HCT116 (cell line): ENCODE measurements at regions not wholly inside any gene's neighbourhood (a gene's known extent, or its start where the extent isn't known, plus 50 kb on each side); places are given as distances from the start of the nearest gene placed in this dataset.

ENCODE experiments used
- ATAC-seq: fragments of 200-7000 bp; cut with Tn5 transposase; 2 replicates; pipeline ENCODE4 v1.9.1; 2020; ENCODE audit warnings: mild to moderate bottlenecking, moderate library complexity
- BruUV-seq: library from RNA; stranded (reverse); fragments of 400-500 nt; replicated peaks from 2 replicates; lab custom pipeline; 2021; lab: Mats Ljungman, UMichigan
- CTCF ChIA-PET: fragments of 300-600 bp; sonication (Branson Sonifier 250); formaldehyde crosslinking; loops from one replicate; lab custom pipeline; 2021; ENCODE audit warnings: antibody characterized with exemption; lab: Charles Lee
- POLR2A ChIA-PET: fragments of 300-600, 350-600 bp; sonication (Branson Sonifier 250); formaldehyde crosslinking; loops from one replicate; lab custom pipeline; 2021; ENCODE audit warnings: antibody characterized with exemption; lab: Charles Lee
- RAD21 ChIA-PET, 2 experiments: fragments of 300-600 bp; sonication (Branson Sonifier 250); formaldehyde crosslinking; loops; one replicate each; lab custom pipeline; 2023; ENCODE audit warnings: low total read pairs in 2 of 2; ENCODE audit not compliant: uncharacterized antibody in 2 of 2, unreplicated experiment in 2 of 2, low non-redundant PET in 1 of 2; lab: Charles Lee
- DNase-seq: peaks from one replicate; pipeline ENCODE4 v3.0.0-alpha.2; 2010; ENCODE audit warnings: low read depth, low spot score
- H2AFZ ChIP-seq: fragments of 200-600 bp; shearing (Covaris generic), sonication (generic); 2 replicates; pipeline ENCODE4 v1.6.1; 2017; ENCODE audit warnings: low read depth, mixed run types, mixed read lengths, antibody characterized with exemption, low read length; ENCODE audit not compliant: poor library complexity, severe bottlenecking
- H3K27ac ChIP-seq: 2 replicates; pipeline ENCODE4 v1.5.1; 2012; ENCODE audit warnings: low read depth, low read length
- H3K27me3 ChIP-seq: fragments of 200-600 bp; sonication (generic); 2 replicates; pipeline ENCODE4 v1.6.1; 2016; ENCODE audit warnings: mixed run types, low read length, mixed read lengths; ENCODE audit not compliant: insufficient read depth
- H3K36me3 ChIP-seq, 2 experiments: fragments of 200-500 bp in 1 of 2; fragments of 200-600 bp in 1 of 2; sonication (Bioruptor generic) in 1 of 2; sonication (generic) in 1 of 2; 2 replicates each; pipeline versions ENCODE4 v1.5.1 to v1.6.1; 2014 to 2016; ENCODE audit warnings: low read length in 2 of 2, inconsistent platforms in 1 of 2, mixed read lengths in 1 of 2, mixed run types in 1 of 2; ENCODE audit not compliant: insufficient read depth in 2 of 2, control insufficient read depth in 1 of 2
- H3K4me1 ChIP-seq, 2 experiments: fragments of 200-600 bp in 1 of 2; sonication (generic) in 1 of 2; 2 replicates each; pipeline versions ENCODE4 v1.5.1 to v1.6.1; 2012 to 2017; ENCODE audit warnings: low read length in 2 of 2, inconsistent platforms in 1 of 2, mild to moderate bottlenecking in 1 of 2, mixed read lengths in 1 of 2, mixed run types in 1 of 2, moderate library complexity in 1 of 2; ENCODE audit not compliant: insufficient read depth in 2 of 2, control insufficient read depth in 1 of 2
- H3K4me2 ChIP-seq: fragments of 200-600 bp; sonication (generic); 2 replicates; pipeline ENCODE4 v1.6.1; 2017; ENCODE audit warnings: mixed run types, low read length, mixed read lengths
- H3K4me3 ChIP-seq, 2 experiments: fragments of 200-600 bp in 1 of 2; sonication (generic) in 1 of 2; replicated peaks in 1 of 2; 2 replicates each; pipeline ENCODE4 v1.5.1; 2011 to 2016; ENCODE audit warnings: low read length in 2 of 2, control low read depth in 1 of 2, low read depth in 1 of 2, mild to moderate bottlenecking in 1 of 2, mixed read lengths in 1 of 2, mixed run types in 1 of 2
- H3K79me2 ChIP-seq: fragments of 200-600 bp; sonication (generic); 2 replicates; pipeline ENCODE4 v1.6.1; 2017; ENCODE audit warnings: mild to moderate bottlenecking, mixed run types, low read length, moderate library complexity, mixed read lengths; ENCODE audit not compliant: insufficient read depth
- H3K9ac ChIP-seq: fragments of 200-600 bp; sonication (generic); 2 replicates; pipeline ENCODE4 v1.6.1; 2016; ENCODE audit warnings: low read length, mixed read lengths
- H3K9me2 ChIP-seq: fragments of 200-600 bp; sonication (generic), shearing (Covaris generic); 2 replicates; pipeline ENCODE4 v1.6.1; 2017; ENCODE audit warnings: mixed run types, mild to moderate bottlenecking, moderate library complexity; ENCODE audit not compliant: insufficient read depth
- H3K9me3 ChIP-seq, 2 experiments: fragments of 200-500 bp in 1 of 2; fragments of 200-600 bp in 1 of 2; sonication (Bioruptor generic) in 1 of 2; sonication (generic) in 1 of 2; 2 replicates each; pipeline ENCODE4 v1.6.1; 2014 to 2017; ENCODE audit warnings: low read length in 2 of 2, mixed read lengths in 2 of 2, inconsistent platforms in 1 of 2, low read depth in 1 of 2, mild to moderate bottlenecking in 1 of 2, mixed run types in 1 of 2, moderate library complexity in 1 of 2; ENCODE audit not compliant: control insufficient read depth in 1 of 2, insufficient read depth in 1 of 2
- H4K20me1 ChIP-seq: fragments of 200-600 bp; sonication (generic), shearing (Covaris generic); 2 replicates; pipeline ENCODE4 v1.6.1; 2017; ENCODE audit warnings: mixed run types, mild to moderate bottlenecking, moderate library complexity; ENCODE audit not compliant: insufficient read depth
- CEBPB ChIP-seq: IDR thresholded peaks from 2 replicates; pipeline ENCODE4 v1.6.1; 2012; ENCODE audit warnings: low read depth
- REST ChIP-seq: IDR thresholded peaks from 2 replicates; pipeline ENCODE4 v1.6.1; 2012; ENCODE audit warnings: low read depth
- YY1 ChIP-seq: IDR thresholded peaks from 2 replicates; pipeline ENCODE4 v1.6.1; 2011; ENCODE audit warnings: low read length, low read depth, moderate library complexity, mild to moderate bottlenecking; ENCODE audit not compliant: insufficient replicate concordance; ENCODE audit errors: extremely low read depth
- ZFX ChIP-seq: fragments of 450-650 bp; IDR thresholded peaks from 2 replicates; pipeline ENCODE4 v1.6.1; 2017
- intact Hi-C: fragments of 100-400 bp; cut with micrococcal nuclease; formaldehyde crosslinking; loops from 2 replicates; pipeline ENCODE4 v1.10.0; 2022

GRCh38 chr5:144013816-144014215 lies 156.6 kb downstream of the YIPF5 start (continued):
- no peak for TF ChIP-seq REST
- TF ChIP-seq, all 23 proteins: peak for 0

GRCh38 chr5:144015961-144016360 lies 154.5 kb downstream of the YIPF5 start:
- no peaks in the 10 kb centered on the region for H3K4me1 ChIP-seq
- H3K9ac ChIP-seq, result no peak overlapping the region
- H3K36me3 ChIP-seq, result no peaks in the 10 kb centered on the region
- H2AFZ ChIP-seq, result no peak overlapping the region
- DNase-seq (no peak), ATAC-seq (no peak)
- POLR2A ChIA-PET, result no interaction called here
- H3K79me2 ChIP-seq, result no peaks in the 10 kb centered on the region
- no peaks in the 10 kb centered on the region for H3K9me3 ChIP-seq
- H3K27me3 ChIP-seq, result peaks cover 8% of the 10 kb centered on the region; the same call in 1 of the 2 replicates
- RAD21 ChIA-PET, result no interaction called here
- H3K27ac ChIP-seq, result no peak overlapping the region
- intact Hi-C loops, result no loop called here
- no peak overlapping the region for H3K4me2 ChIP-seq
- H4K20me1 ChIP-seq, result no peaks in the 10 kb centered on the region
- TF ChIP-seq ZFX (no peak), YY1 (no peak)
- no peak overlapping the region for H3K4me3 ChIP-seq
- no TSS peak for BruUV-seq
- CTCF ChIA-PET, result no interaction called here
- no peaks in the 10 kb centered on the region for H3K9me2 ChIP-seq

- no peak overlapping the region for H2AFZ ChIP-seq
- no peak overlapping the region for H3K4me3 ChIP-seq
- TF ChIP-seq CEBPB, result no peak
- no peak for DNase-seq
- H4K20me1 ChIP-seq, result no peaks in the 10 kb centered on the region
- no peak overlapping the region for H3K4me2 ChIP-seq
- no peaks in the 10 kb centered on the region for H3K4me1 ChIP-seq
- H3K9ac ChIP-seq, result no peak overlapping the region
- CTCF ChIA-PET, result no interaction called here
- POLR2A ChIA-PET, result no interaction called here
- H3K36me3 ChIP-seq, result no peaks in the 10 kb centered on the region
- H3K27ac ChIP-seq, result no peak overlapping the region
- H3K9me2 ChIP-seq, result no peaks in the 10 kb centered on the region
- no TSS peak for BruUV-seq
- intact Hi-C loops, result no loop called here
- no peak for ATAC-seq
- H3K9me3 ChIP-seq, result no peaks in the 10 kb centered on the region
- peaks cover 8% of the 10 kb centered on the region; the same call in 1 of the 2 replicates for H3K27me3 ChIP-seq
- H3K79me2 ChIP-seq, result no peaks in the 10 kb centered on the region
- RAD21 ChIA-PET, result no interaction called here
Measured at GRCh38 chr5:144017119-144017518, 153.3 kb downstream of the YIPF5 start.
